GM18870 (cell line): ENCODE measurements at regions not wholly inside any gene's neighbourhood (a gene's known extent, or its start where the extent isn't known, plus 50 kb on each side); places are given as distances from the start of the nearest gene placed in this dataset.
"Not testable (repeated sequence)": the region's sequence is repeated elsewhere in the genome, so short reads cannot be mapped to it uniquely, and the experiment has no call there.

ENCODE experiments used
- ATAC-seq: cut with Tn5 transposase; IDR thresholded peaks from one replicate; pipeline ENCODE4 v1.9.1; 2021; ENCODE audit warnings: moderate library complexity; ENCODE audit not compliant: unreplicated experiment

DNA sequence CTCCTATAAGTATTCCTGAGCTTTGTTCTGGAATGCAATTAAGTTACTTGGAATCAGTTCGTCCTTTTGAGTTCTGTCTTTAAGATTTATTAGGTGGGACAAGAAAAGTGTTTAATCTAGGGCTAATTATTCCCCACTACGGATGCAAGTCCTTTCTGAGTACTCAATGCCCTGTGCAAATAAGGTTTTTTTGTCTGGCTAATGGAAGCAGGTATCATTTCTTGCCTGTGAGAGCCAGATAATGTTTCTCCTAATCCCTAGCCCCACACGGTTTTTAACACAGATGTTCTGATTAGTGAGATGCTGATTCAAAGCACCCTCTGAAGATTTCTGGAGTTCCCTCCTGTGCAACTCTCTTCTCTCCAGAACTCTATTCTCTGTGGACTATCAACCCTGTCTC is 296.6 kb upstream of the PRICKLE1 start:
- ATAC-seq, result no peak

- no peak for ATAC-seq
These were observed 296.1 kb upstream of the PRICKLE1 start for GRCh38 chr12:42885677-42886076.

DNA sequence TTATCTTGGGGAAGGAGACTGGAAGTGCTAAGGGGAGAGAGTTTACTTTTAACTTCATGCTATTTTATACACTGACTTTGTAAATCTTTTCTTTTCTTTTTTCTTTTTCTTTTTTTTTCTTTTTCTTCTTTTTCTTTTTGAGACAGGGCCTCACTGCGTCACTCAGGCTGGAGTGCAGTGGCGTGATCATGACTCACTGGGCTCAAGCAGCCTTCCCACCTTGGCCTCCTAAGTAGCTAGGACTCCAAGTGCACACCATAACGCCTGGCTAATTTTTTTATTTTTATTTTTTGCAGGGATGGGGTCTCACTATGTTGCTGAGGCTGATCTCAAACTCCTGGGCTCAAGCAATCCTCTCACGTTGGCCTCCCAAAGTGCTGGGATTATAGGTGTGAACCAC is 294.6 kb upstream of the PRICKLE1 start:
- ATAC-seq, result no peak

DNA sequence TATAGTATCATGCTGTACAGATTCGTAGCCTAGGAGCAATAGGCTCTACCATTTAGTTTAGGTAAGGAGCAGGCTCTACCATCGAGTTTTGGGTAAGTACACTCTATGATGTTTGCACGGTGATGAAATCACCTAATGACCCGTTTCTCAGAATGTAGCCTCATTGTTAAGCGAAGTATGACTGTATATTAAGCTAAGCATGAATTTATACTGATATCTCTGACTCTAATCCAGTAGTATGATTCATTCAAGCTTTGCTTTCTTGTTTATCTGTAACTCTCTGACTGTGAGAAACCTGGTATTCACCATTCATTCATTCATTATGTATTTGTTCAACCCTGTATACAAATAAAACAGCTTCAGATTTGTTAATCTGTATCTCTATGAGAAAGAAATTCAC is 283.9 kb upstream of the PRICKLE1 start:
- no peak for ATAC-seq

DNA sequence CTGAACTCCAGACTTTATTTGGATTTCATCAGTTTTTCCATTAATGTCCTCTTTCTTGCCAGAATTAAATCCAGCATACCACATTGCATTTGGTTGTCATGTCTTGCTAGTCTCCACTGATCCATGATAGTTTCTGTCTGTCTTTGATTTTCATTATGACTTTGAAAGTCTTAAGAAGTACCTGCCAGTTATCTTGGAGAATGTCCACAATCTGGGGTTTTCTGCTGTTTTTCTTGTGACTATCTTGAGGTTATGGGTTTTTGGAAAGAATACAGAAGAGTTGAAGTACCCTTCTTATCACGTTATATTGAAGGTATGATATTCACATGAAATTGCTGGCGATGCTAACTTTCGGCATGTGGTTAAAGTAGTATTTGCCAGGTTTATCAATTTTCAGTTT is 282.3 kb upstream of the PRICKLE1 start:
- ATAC-seq, result no peak

DNA sequence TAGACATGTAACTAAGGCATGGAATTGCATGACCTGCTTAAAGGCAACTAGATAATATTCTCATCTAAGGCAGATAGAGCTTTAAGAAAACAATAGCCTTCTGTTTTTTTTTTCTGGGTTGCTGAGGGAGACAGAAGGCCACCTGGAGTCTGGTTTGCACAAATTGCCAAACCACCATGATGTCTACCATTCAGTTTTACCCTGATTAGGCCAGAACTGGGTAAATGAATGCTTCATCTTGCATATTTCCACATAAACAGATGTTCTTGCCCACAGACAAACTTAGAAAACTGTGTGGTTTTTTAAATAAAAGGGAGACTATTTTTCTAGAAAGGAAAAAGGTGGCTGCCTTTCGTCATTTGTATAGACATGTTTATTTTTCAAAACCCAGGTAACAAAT is 278.7 kb upstream of the PRICKLE1 start:
- no peak for ATAC-seq

DNA sequence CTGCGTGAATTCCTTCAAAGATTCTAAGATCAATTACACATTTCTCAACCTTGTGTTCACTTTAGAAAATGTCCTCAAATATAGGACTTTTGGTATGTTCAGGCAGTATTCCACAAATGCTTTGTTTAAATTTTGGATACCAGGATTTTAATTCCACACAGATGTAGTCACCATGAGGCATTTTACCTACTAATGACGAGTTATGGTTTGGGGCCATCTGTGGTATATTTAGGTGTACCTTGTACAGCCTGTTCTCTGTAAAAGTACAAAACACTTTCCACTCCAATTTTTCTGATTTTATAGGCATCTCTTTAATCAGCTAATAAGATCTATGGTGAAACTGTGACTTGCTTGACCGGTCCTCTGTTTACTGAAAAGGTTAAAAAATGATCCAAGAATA is 275.7 kb upstream of the PRICKLE1 start:
- ATAC-seq, result no peak

- ATAC-seq, result no peak
These were observed 272.5 kb upstream of the PRICKLE1 start for GRCh38 chr12:42862055-42862454.

- not testable (repeated sequence) for ATAC-seq
These were observed 270.8 kb upstream of the PRICKLE1 start for GRCh38 chr12:42860331-42860730.

- ATAC-seq, result no peak
These were observed 270.1 kb upstream of the PRICKLE1 start for GRCh38 chr12:42859612-42860011.

- ATAC-seq, result no peak
These were observed 267.6 kb upstream of the PRICKLE1 start for GRCh38 chr12:42857106-42857505.

DNA sequence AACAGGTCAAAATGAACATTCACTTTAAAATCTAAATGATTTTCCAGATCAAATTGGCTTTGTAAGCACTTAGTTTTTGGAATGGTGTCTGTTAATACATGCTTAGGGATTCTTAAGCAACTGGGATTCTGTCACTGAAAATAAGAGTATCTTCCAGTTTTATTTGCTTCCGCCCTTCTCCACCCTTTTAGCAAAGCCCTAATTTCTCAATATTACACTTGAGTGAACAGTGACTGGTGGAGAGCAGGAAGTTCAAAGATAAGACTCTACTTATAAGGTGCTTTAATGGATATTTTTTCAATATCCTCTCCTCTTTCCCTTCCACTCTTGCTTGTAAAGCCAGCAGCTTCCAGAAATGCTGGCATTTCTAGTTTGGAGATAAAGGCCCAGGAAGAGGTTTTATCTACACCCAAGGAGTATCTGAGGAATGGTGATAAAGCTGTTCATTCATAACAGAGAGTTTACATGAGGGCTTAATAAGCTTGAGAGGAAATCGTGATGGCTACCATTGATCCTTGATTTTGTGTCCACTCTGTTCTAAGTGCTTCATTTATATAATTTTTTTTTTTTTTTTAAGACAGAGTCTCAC is 265.9 kb upstream of the PRICKLE1 start:
- ATAC-seq, result no peak

GRCh38 chr12:42854826-42855225 is 265.3 kb upstream of the PRICKLE1 start:
- ATAC-seq, result no peak

DNA sequence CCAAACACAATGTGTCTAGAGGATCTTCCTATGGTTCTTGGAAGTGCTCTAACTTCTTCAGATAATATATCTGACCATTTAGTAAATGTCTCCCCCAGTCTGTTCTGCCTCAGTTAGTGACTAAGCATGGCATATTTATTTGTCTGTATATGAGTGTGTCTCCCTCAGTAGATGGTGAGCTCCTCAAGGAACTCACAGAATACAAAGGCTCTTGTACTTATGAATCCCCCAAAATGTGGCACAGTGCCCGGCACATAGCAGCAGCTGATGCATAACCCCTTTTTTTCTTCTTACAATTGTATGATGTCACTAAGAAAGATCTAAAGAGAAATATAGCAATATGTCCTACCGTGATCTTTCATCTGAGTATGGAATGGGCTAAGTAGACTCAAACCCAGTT is 264.7 kb upstream of the PRICKLE1 start:
- ATAC-seq, result no peak

DNA sequence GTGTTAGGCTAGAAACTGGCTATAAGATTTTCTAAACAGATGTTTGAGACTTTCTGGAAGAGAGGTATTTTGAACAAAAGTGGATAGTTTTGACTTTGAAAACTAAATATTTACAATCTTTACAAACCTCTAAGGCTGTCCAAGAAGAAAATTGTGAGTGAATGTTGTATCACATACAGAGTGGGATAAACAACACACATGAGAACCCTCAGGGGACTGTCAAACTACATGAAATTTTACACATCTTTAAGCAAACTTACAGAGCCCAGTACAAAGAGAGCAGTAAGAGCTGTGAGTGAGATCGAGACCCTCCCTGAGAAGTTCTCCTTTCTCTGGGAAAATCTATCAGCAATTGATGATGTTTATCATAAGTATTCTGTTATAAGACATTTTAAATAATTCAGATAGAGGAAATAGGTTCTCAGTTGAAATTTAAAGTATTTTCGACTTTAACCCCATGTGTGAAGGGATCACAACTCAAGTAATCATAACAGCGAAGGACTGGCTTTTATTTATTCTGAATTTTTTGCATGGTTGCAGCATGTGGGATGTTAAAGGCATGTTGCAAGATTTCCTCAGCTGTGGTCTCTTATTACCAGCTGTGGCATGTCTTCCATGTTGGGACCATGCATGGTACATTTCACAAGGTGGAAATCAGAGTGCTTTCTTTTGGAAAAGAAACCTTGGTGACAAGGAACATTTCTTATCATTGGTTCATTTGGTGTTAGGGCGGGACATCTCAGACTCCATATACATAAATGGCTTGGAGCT is 264.0 kb upstream of the PRICKLE1 start:
- ATAC-seq, result no peak

- ATAC-seq, result no peak
These were observed 257.2 kb upstream of the PRICKLE1 start for GRCh38 chr12:42846782-42847181.

DNA sequence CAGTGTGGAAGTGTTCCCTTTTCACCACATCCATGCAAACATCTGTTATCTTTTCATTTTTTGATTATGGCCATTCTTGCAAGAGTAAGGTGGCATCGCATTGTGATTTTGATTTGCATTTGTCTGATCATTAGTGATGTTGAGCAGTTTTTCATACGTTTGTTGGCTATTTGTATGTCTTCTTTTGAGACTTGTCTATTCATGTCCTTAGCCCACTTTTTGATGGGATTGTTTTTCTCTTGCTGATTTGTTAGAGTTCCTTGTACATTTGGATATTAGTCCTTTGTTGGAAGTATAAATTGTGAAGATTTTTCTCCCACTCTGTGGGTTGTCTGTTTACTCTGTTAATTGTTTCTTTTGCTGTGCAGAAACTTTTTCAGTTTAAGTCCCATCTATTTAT is 244.5 kb upstream of the PRICKLE1 start:
- ATAC-seq, result no peak

DNA sequence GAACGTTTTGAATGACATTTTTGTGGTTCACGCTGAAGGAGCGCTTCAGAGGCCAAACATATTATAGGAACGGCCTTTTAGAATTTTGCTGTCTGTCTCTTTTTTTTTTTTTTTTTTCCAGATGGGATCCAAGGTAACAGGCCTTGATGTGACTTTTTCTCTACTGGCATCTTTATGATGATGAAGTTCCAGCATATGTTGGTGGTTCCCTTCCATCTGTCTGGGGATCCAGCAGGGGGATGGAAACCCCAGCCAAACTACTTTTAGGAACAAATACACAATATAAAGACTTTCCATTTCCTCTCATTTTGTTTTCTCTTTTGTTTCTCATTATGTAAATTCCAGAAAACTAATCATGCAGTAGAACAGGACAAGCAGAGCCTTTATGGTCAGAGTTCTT is 239.3 kb upstream of the PRICKLE1 start:
- no peak for ATAC-seq

GRCh38 chr12:42824327-42824726 is 234.8 kb upstream of the PRICKLE1 start:
- no peak for ATAC-seq

DNA sequence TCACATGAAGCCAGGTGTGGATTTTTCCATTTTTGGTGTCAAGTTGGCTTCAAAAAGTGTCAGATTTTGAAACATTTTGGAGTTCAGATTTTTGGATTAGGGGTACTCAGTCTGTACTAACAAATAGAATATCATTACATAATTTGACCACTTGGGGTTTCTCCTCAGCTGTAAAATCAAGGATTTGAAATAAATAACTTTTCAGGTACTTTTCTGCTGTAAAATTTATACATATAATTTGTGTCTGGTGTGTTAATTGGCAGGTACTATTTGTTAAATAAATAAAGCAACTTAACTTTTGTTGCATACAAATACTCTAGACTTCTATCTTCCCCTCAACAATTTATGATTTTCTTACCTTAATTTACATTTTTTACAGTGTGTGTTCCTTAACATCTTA is 234.1 kb upstream of the PRICKLE1 start:
- no peak for ATAC-seq

GRCh38 chr12:42819846-42820245 is 230.3 kb upstream of the PRICKLE1 start:
- no peak for ATAC-seq

DNA sequence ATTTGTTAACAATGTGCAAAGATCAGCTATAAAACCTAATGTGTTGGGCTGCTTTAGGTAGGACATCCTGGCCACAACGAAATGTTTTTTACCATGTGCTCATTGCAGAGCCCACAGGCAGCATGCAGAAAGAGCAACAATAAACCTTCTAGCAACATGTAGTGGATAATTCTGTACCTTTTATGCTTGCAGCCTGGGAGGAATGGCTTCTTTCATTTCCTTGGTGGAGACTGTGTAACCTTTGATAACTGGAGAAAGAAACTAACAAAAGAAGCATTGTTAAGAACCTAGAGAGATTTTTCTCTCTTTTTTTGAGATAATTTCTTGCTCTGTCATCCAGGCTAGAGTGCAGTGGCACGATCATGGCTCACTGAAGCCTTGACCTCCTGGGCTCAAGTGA is 225.5 kb upstream of the PRICKLE1 start:
- no peak for ATAC-seq

DNA sequence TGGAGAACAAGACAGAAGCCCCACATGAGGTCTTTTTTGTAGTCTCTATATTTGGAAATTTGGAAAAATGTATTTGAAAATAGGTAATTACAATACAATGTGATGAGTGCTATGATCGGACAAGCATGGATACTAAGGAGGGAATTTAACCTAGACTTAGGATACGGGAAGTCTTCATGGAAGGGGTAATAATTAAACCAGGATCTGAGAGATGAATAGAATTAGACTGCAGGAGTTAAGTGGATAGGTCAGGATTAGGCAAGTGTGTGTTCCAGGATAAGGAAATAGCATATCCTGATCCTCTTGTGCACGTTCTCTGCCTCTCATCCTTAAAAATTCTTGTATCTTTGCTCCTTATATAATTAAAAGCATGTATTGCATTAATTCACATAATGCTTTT is 223.3 kb upstream of the PRICKLE1 start:
- no peak for ATAC-seq
